Stimulated activated CD4-positive, alpha-beta T cell treated with anti-CD3 and anti-CD28 coated beads, Interleukin-15, amount 100 ng/mL, for 24 hours (primary cell): ENCODE measurements at regions not wholly inside any gene's neighbourhood (a gene's known extent, or its start where the extent isn't known, plus 50 kb on each side); places are given as distances from the start of the nearest gene placed in this dataset.

Experiments used
- DNase-seq: peaks from one replicate; pipeline ENCODE4 v3.0.0-alpha.2; 2020

- no peak for DNase-seq
These were observed 75.5 kb upstream of the UNC5A start for GRCh38 chr5:176734756-176735342.

- DNase-seq, result no peak
These were observed 74.7 kb upstream of the UNC5A start for GRCh38 chr5:176735383-176736265.

GRCh38 chr5:176736301-176736930 is 73.9 kb upstream of the UNC5A start:
- DNase-seq, result no peak

GRCh38 chr5:176736931-176737745 is 73.2 kb upstream of the UNC5A start:
- DNase-seq, result no peak

- DNase-seq, result no peak
These were observed 72.4 kb upstream of the UNC5A start for GRCh38 chr5:176737746-176738636.

GRCh38 chr5:176738637-176739250 is 71.6 kb upstream of the UNC5A start:
- no peak for DNase-seq

GRCh38 chr5:176739461-176740051 is 70.8 kb upstream of the UNC5A start:
- no peak for DNase-seq

- no peak for DNase-seq
These were observed 70.1 kb upstream of the UNC5A start for GRCh38 chr5:176740131-176740701.

- DNase-seq, result no peak
These were observed 69.5 kb upstream of the UNC5A start for GRCh38 chr5:176740702-176741496.

- no peak for DNase-seq
These were observed 68.7 kb upstream of the UNC5A start for GRCh38 chr5:176741561-176742211.

- DNase-seq, result no peak
These were observed 67.9 kb upstream of the UNC5A start for GRCh38 chr5:176742246-176743105.

GRCh38 chr5:176743136-176743861 is 67.1 kb upstream of the UNC5A start:
- DNase-seq, result no peak

GRCh38 chr5:176743868-176744583 is 66.3 kb upstream of the UNC5A start:
- DNase-seq, result no peak

GRCh38 chr5:176744584-176744965 is 65.8 kb upstream of the UNC5A start:
- no peak for DNase-seq

GRCh38 chr5:176747670-176748072 is 62.7 kb upstream of the UNC5A start:
- DNase-seq, result no peak

- no peak for DNase-seq
These were observed 62.0 kb upstream of the UNC5A start for GRCh38 chr5:176748073-176748966.
